ENCODE measurements at regions not wholly inside any gene's neighbourhood (a gene's known extent, or its start where the extent isn't known, plus 50 kb on each side); places are given as distances from the start of the nearest gene placed in this dataset.

GRCh38 chr13:103694033-103694432, 627.8 kb upstream of the SLC10A2 start:
- TF ChIP-seq CTCF (IDR thresholded peaks at IDR 0.05) (no peak), POLR2A (IDR thresholded peaks at IDR 0.05) (no peak)
